GM21515 (cell line): ENCODE measurements at regions not wholly inside any gene's neighbourhood (a gene's known extent, or its start where the extent isn't known, plus 50 kb on each side); places are given as distances from the start of the nearest gene placed in this dataset.
"Not testable (repeated sequence)": the region's sequence is repeated elsewhere in the genome, so short reads cannot be mapped to it uniquely, and the experiment has no call there.

Source experiments
- ATAC-seq: cut with Tn5 transposase; IDR thresholded peaks from one replicate; pipeline ENCODE4 v1.9.1; 2021; ENCODE audit not compliant: unreplicated experiment

GRCh38 chr4:137749466-137749865 is 217.2 kb upstream of the PCDH18 start:
- ATAC-seq: no peak

GRCh38 chr4:137748616-137749015 is 216.3 kb upstream of the PCDH18 start:
- no peak for ATAC-seq

- no peak for ATAC-seq
These were observed 207.8 kb upstream of the PCDH18 start for GRCh38 chr4:137740141-137740540.

- no peak for ATAC-seq
These were observed 207.1 kb upstream of the PCDH18 start for GRCh38 chr4:137739391-137739790.

GRCh38 chr4:137738375-137738990 is 206.2 kb upstream of the PCDH18 start:
- no peak for ATAC-seq

- ATAC-seq: no peak
These were observed 203.3 kb upstream of the PCDH18 start for GRCh38 chr4:137735561-137736104.

GRCh38 chr4:137733174-137734141 is 201.2 kb upstream of the PCDH18 start:
- not testable (repeated sequence) for ATAC-seq

GRCh38 chr4:137722910-137723309 is 190.6 kb upstream of the PCDH18 start:
- no peak for ATAC-seq

- no peak for ATAC-seq
These were observed 179.2 kb upstream of the PCDH18 start for GRCh38 chr4:137711502-137711901.

- ATAC-seq: no peak
These were observed 175.3 kb upstream of the PCDH18 start for GRCh38 chr4:137707626-137708025.

- no peak for ATAC-seq
These were observed 174.9 kb upstream of the PCDH18 start for GRCh38 chr4:137707102-137707620.

GRCh38 chr4:137705171-137705783 is 173.0 kb upstream of the PCDH18 start:
- no peak for ATAC-seq

GRCh38 chr4:137703195-137703594 is 170.9 kb upstream of the PCDH18 start:
- ATAC-seq: no peak

GRCh38 chr4:137702512-137702911 is 170.2 kb upstream of the PCDH18 start:
- no peak for ATAC-seq

GRCh38 chr4:137701401-137701800 is 169.1 kb upstream of the PCDH18 start:
- no peak for ATAC-seq

GRCh38 chr4:137700751-137701150 is 168.5 kb upstream of the PCDH18 start:
- no peak for ATAC-seq

GRCh38 chr4:137700072-137700471 is 167.8 kb upstream of the PCDH18 start:
- no peak for ATAC-seq

GRCh38 chr4:137694138-137694537 is 161.8 kb upstream of the PCDH18 start:
- ATAC-seq: no peak

GRCh38 chr4:137693641-137694040 is 161.3 kb upstream of the PCDH18 start:
- ATAC-seq: no peak

GRCh38 chr4:137692205-137692604 is 159.9 kb upstream of the PCDH18 start:
- ATAC-seq: no peak

- no peak for ATAC-seq
These were observed 156.4 kb upstream of the PCDH18 start for GRCh38 chr4:137688651-137689050.
